Neuron (in vitro differentiated cells): ENCODE measurements at regions not wholly inside any gene's neighbourhood (a gene's known extent, or its start where the extent isn't known, plus 50 kb on each side); places are given as distances from the start of the nearest gene placed in this dataset.

Experiments
- H2AFZ ChIP-seq: one replicate; pipeline ENCODE4 v1.6.1; 2013; ENCODE audit warnings: low read depth, mild to moderate bottlenecking, inconsistent platforms, low read length, moderate library complexity
- H3K27me3 ChIP-seq: one replicate; pipeline ENCODE4 v1.6.1; 2013; ENCODE audit warnings: low read length; ENCODE audit not compliant: insufficient read depth
- H3K36me3 ChIP-seq: one replicate; pipeline ENCODE4 v1.6.1; 2013; ENCODE audit warnings: low read length; ENCODE audit not compliant: insufficient read depth
- H3K4me1 ChIP-seq: one replicate; pipeline ENCODE4 v1.6.1; 2013; ENCODE audit warnings: low read length; ENCODE audit not compliant: insufficient read depth
- H3K4me3 ChIP-seq: 2 replicates; pipeline ENCODE4 v1.5.1; 2013; ENCODE audit warnings: mild to moderate bottlenecking, low read length, moderate library complexity
- H3K9me3 ChIP-seq: one replicate; pipeline ENCODE4 v1.6.1; 2013; ENCODE audit warnings: low read length

GRCh38 chr1:38121231-38121680 is 74.7 kb upstream of the POU3F1 start:
- Histone ChIP-seq H3K36me3 (no peaks in the 10 kb centered on the region), H3K4me3 (no peak overlapping the region), H3K9me3 (no peaks in the 10 kb centered on the region), H3K4me1 (no peaks in the 10 kb centered on the region), H2AFZ (no peak overlapping the region), H3K27me3 (no peaks in the 10 kb centered on the region)

GRCh38 chr1:38120552-38121230 is 74.1 kb upstream of the POU3F1 start:
- Histone ChIP-seq H3K27me3 (no peaks in the 10 kb centered on the region), H3K4me1 (no peaks in the 10 kb centered on the region), H3K4me3 (no peak overlapping the region), H3K36me3 (no peaks in the 10 kb centered on the region), H2AFZ (no peak overlapping the region), H3K9me3 (no peaks in the 10 kb centered on the region)

- no peaks in the 10 kb centered on the region for H3K27me3 ChIP-seq
- H3K9me3 ChIP-seq, result no peaks in the 10 kb centered on the region
- no peak overlapping the region for H2AFZ ChIP-seq
- no peaks in the 10 kb centered on the region for H3K4me1 ChIP-seq
- H3K36me3 ChIP-seq, result no peaks in the 10 kb centered on the region
- no peak overlapping the region for H3K4me3 ChIP-seq
These were observed 72.4 kb upstream of the POU3F1 start for GRCh38 chr1:38118976-38119375.

- H3K27me3 ChIP-seq, result no peaks in the 10 kb centered on the region
- H3K4me3 ChIP-seq, result no peak overlapping the region
- H3K36me3 ChIP-seq, result no peaks in the 10 kb centered on the region
- no peaks in the 10 kb centered on the region for H3K9me3 ChIP-seq
- H3K4me1 ChIP-seq, result no peaks in the 10 kb centered on the region
- no peak overlapping the region for H2AFZ ChIP-seq
These were observed 70.9 kb upstream of the POU3F1 start for GRCh38 chr1:38117444-38117887.

GRCh38 chr1:38115682-38116202 is 69.1 kb upstream of the POU3F1 start:
- Histone ChIP-seq H3K9me3 (no peaks in the 10 kb centered on the region), H3K27me3 (no peaks in the 10 kb centered on the region), H2AFZ (no peak overlapping the region), H3K4me3 (no peak overlapping the region), H3K36me3 (peaks cover 5% of the 10 kb centered on the region), H3K4me1 (no peaks in the 10 kb centered on the region)

GRCh38 chr1:38115226-38115625 is 68.6 kb upstream of the POU3F1 start:
- H2AFZ ChIP-seq, result no peak overlapping the region
- peaks cover 1% of the 10 kb centered on the region for H3K9me3 ChIP-seq
- H3K4me3 ChIP-seq, result no peak overlapping the region
- no peaks in the 10 kb centered on the region for H3K4me1 ChIP-seq
- H3K27me3 ChIP-seq, result no peaks in the 10 kb centered on the region
- H3K36me3 ChIP-seq, result peaks cover 5% of the 10 kb centered on the region

- Histone ChIP-seq H2AFZ (no peak overlapping the region), H3K4me1 (no peaks in the 10 kb centered on the region), H3K9me3 (peaks cover 2% of the 10 kb centered on the region), H3K4me3 (no peak overlapping the region), H3K27me3 (no peaks in the 10 kb centered on the region), H3K36me3 (peaks cover 5% of the 10 kb centered on the region)
These were observed 67.8 kb upstream of the POU3F1 start for GRCh38 chr1:38114241-38115026.

GRCh38 chr1:38113159-38113666 is 66.6 kb upstream of the POU3F1 start:
- Histone ChIP-seq H3K36me3 (peaks cover 5% of the 10 kb centered on the region), H3K27me3 (no peaks in the 10 kb centered on the region), H3K9me3 (peaks cover 2% of the 10 kb centered on the region), H3K4me1 (no peaks in the 10 kb centered on the region), H3K4me3 (no peak overlapping the region), H2AFZ (no peak overlapping the region)

GRCh38 chr1:38111589-38111988 is 65.0 kb upstream of the POU3F1 start:
- H3K9me3 ChIP-seq, result peaks cover 2% of the 10 kb centered on the region
- H2AFZ ChIP-seq, result no peak overlapping the region
- peaks cover 5% of the 10 kb centered on the region for H3K36me3 ChIP-seq
- H3K4me3 ChIP-seq, result no peak overlapping the region
- no peaks in the 10 kb centered on the region for H3K27me3 ChIP-seq
- no peaks in the 10 kb centered on the region for H3K4me1 ChIP-seq

- Histone ChIP-seq H3K4me1 (no peaks in the 10 kb centered on the region), H3K27me3 (no peaks in the 10 kb centered on the region), H3K4me3 (no peak overlapping the region), H3K36me3 (peaks cover 6% of the 10 kb centered on the region), H2AFZ (no peak overlapping the region), H3K9me3 (peaks cover 4% of the 10 kb centered on the region)
These were observed 58.7 kb upstream of the POU3F1 start for GRCh38 chr1:38105267-38105666.

- H3K9me3 ChIP-seq, result peaks cover 3% of the 10 kb centered on the region
- H2AFZ ChIP-seq, result no peak overlapping the region
- H3K4me3 ChIP-seq, result no peak overlapping the region
- peaks cover 6% of the 10 kb centered on the region for H3K36me3 ChIP-seq
- H3K4me1 ChIP-seq, result no peaks in the 10 kb centered on the region
- H3K27me3 ChIP-seq, result no peaks in the 10 kb centered on the region
These were observed 56.0 kb upstream of the POU3F1 start for GRCh38 chr1:38102636-38103035.

- Histone ChIP-seq H3K4me3 (no peak overlapping the region), H2AFZ (no peak overlapping the region), H3K4me1 (peaks cover 3% of the 10 kb centered on the region), H3K36me3 (peaks cover 6% of the 10 kb centered on the region), H3K27me3 (no peaks in the 10 kb centered on the region), H3K9me3 (peaks cover 3% of the 10 kb centered on the region)
These were observed 54.6 kb upstream of the POU3F1 start for GRCh38 chr1:38101037-38101785.
